Ectodermal cell (in vitro differentiated cells): ENCODE measurements at regions not wholly inside any gene's neighbourhood (a gene's known extent, or its start where the extent isn't known, plus 50 kb on each side); places are given as distances from the start of the nearest gene placed in this dataset.

ENCODE experiments used
- H3K27ac ChIP-seq: 2 replicates; pipeline ENCODE4 v1.7.0; 2013; ENCODE audit warnings: mild to moderate bottlenecking, low read depth, low read length; ENCODE audit not compliant: insufficient read depth, poor library complexity, severe bottlenecking
- H3K27me3 ChIP-seq: 2 replicates; pipeline ENCODE4 v1.7.0; 2013; ENCODE audit warnings: mild to moderate bottlenecking, low read length; ENCODE audit not compliant: insufficient read depth, control insufficient read depth, poor library complexity, severe bottlenecking
- H3K36me3 ChIP-seq: one replicate; pipeline ENCODE4 v1.7.0; 2013; ENCODE audit warnings: low read length; ENCODE audit not compliant: control insufficient read depth, insufficient read depth
- H3K4me1 ChIP-seq: one replicate; pipeline ENCODE4 v1.7.0; 2013; ENCODE audit warnings: low read length; ENCODE audit not compliant: control insufficient read depth, insufficient read depth
- H3K4me3 ChIP-seq: 2 replicates; pipeline ENCODE4 v1.7.0; 2013; ENCODE audit warnings: low read depth, low read length, control low read depth; ENCODE audit not compliant: insufficient read depth
- H3K9me3 ChIP-seq: 2 replicates; pipeline ENCODE4 v1.7.0; 2013; ENCODE audit warnings: mild to moderate bottlenecking, low read length, moderate library complexity; ENCODE audit not compliant: control insufficient read depth
- WGBS, 2 experiments: methylation state at CpG; one replicate each; pipeline ENCODE4 v1.1.7; 2013; ENCODE audit warnings: missing lambda C conversion rate in 2 of 2; 5-methylcytosine and 5-hydroxymethylcytosine counted together

GRCh38 chr9:129312251-129313122, 134.4 kb upstream of the IER5L start:
- Histone ChIP-seq H3K4me1 (no peaks in the 10 kb centered on the region), H3K27me3 (no peaks in the 10 kb centered on the region), H3K9me3 (no peaks in the 10 kb centered on the region), H3K36me3 (no peaks in the 10 kb centered on the region), H3K27ac (no peak overlapping the region), H3K4me3 (no peak overlapping the region)
- WGBS, 2 experiments = 79 to 85% methylated on average over 16 of the region's 16 CpGs

DNA sequence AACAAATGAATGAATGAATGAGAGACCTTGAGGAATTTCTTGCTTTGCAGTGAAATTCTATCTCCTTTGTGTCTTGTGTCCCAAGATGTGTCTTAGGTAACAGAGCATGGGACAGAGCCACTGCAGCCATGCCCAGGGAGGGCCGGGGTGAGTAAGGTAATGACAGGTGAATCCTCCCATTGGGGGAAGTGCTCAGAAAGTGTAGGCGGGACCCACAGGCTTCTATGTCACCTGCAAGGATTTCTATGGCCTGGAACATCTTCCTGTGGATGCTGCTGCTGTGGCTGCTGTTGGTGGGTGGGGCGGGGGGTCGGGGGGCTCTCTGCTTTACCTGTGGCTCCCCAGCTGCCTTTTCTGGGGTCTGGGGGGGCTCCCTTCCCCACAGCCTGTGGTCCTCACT, 133.6 kb upstream of the IER5L start:
- H3K27ac ChIP-seq = no peak overlapping the region
- WGBS, 2 experiments = 91 to 93% methylated on average over 4 of the region's 4 CpGs
- H3K36me3 ChIP-seq = no peaks in the 10 kb centered on the region
- no peak overlapping the region for H3K4me3 ChIP-seq
- no peaks in the 10 kb centered on the region for H3K9me3 ChIP-seq
- no peaks in the 10 kb centered on the region for H3K27me3 ChIP-seq
- no peaks in the 10 kb centered on the region for H3K4me1 ChIP-seq

DNA sequence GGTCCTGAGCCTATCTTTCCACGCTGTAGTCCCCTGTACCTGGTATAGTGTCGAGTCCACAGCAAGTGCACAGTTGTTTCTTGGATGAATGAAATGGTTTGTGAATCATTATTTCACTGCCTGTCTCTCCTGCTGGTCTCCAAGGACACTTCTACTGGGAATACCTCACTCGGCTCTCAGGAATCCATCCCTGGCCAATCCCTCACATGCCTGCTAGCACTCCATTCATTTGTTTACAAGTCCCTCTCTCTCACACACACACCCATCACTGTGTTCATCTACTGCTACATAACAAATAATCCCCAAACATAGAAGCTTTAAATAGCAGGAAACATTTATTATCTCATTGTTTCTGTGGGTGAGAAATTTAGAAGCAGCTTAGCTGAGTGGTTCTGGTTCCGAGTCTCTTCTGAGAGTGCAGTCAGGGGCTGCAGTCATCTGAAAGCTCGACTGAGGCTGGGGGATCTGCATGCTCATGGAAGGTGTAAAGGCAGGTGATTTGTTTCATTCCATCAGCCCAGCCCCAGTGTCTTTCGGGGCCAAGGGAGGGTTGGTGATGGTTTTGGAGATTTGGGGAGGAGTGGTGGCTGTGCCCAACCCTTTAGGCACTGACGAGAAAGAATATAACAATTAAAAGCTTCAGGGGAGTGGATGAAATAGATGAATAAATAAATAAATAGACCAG, 132.7 kb upstream of the IER5L start:
- 84 to 86% methylated on average over 7 of the region's 7 CpGs for WGBS, 2 experiments
- no peaks in the 10 kb centered on the region for H3K9me3 ChIP-seq
- H3K4me3 ChIP-seq = no peak overlapping the region

GRCh38 chr9:129309906-129310305, 131.8 kb upstream of the IER5L start:
- WGBS, 2 experiments = 95% methylated on average over 5 of the region's 5 CpGs
- H3K9me3 ChIP-seq = no peaks in the 10 kb centered on the region

More for the DNA sequence above, 132.7 kb upstream of the IER5L start:
- Histone ChIP-seq H3K4me1 (no peaks in the 10 kb centered on the region), H3K36me3 (no peaks in the 10 kb centered on the region), H3K27me3 (no peaks in the 10 kb centered on the region), H3K27ac (no peak overlapping the region)

GRCh38 chr9:129309041-129309430, 131.0 kb upstream of the IER5L start:
- H3K27me3 ChIP-seq = no peaks in the 10 kb centered on the region
- no peak overlapping the region for H3K27ac ChIP-seq
- WGBS, 2 experiments = 92 to 97% methylated on average over 8 of the region's 8 CpGs
- no peaks in the 10 kb centered on the region for H3K36me3 ChIP-seq
- H3K9me3 ChIP-seq = no peaks in the 10 kb centered on the region
- no peak overlapping the region for H3K4me3 ChIP-seq
- H3K4me1 ChIP-seq = no peaks in the 10 kb centered on the region

More at GRCh38 chr9:129309906-129310305, 131.8 kb upstream of the IER5L start:
- Histone ChIP-seq H3K4me1 (no peaks in the 10 kb centered on the region), H3K4me3 (no peak overlapping the region), H3K36me3 (no peaks in the 10 kb centered on the region), H3K27me3 (no peaks in the 10 kb centered on the region), H3K27ac (no peak overlapping the region)

DNA sequence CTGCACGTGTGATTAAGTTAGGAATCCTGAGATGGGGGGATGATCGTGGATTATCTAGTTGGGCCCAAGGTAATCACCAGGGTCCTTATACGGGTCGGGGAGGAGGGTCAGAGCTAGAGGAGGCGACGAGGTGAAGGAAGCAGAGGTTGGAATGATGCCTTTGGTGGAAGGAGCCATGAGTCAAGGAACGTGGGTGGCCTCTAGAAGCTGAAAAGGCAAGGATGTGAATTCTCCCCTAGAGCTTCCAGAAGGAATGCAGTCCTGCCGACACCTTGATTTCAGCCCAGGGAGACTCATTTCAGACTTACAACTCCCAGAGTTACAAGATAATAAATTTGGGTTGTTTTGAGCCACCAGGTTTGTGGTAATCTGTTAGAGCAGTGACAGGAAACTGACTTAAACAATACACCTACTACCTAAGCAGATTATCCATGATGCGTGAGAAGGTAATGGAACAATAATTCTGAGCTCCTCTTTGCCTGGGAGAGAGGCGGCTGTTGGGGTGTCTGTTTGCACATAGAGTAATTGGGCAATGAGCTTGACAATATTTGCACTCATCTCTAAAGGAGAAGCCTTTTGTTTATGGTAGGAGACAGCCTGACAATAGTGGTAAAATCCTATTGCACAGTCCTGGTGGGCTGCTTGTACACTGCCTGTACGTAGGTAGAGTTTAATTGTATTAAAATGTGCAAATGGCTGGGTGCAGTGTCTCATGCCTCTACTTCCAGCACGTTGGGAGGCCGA, 129.3 kb upstream of the IER5L start:
- Histone ChIP-seq H3K4me3 (no peak overlapping the region), H3K4me1 (no peaks in the 10 kb centered on the region), H3K27me3 (no peaks in the 10 kb centered on the region), H3K36me3 (no peaks in the 10 kb centered on the region), H3K27ac (no peak overlapping the region), H3K9me3 (peaks cover 2% of the 10 kb centered on the region)
- 86 to 90% methylated on average over 13 of the region's 13 CpGs for WGBS, 2 experiments

GRCh38 chr9:129306318-129306973, 128.4 kb upstream of the IER5L start:
- Histone ChIP-seq H3K36me3 (no peaks in the 10 kb centered on the region), H3K27me3 (no peaks in the 10 kb centered on the region), H3K9me3 (peaks cover 2% of the 10 kb centered on the region), H3K4me3 (no peak overlapping the region), H3K27ac (no peak overlapping the region), H3K4me1 (no peaks in the 10 kb centered on the region)
- WGBS, 2 experiments = 90 to 91% methylated on average over 13 of the region's 13 CpGs

DNA sequence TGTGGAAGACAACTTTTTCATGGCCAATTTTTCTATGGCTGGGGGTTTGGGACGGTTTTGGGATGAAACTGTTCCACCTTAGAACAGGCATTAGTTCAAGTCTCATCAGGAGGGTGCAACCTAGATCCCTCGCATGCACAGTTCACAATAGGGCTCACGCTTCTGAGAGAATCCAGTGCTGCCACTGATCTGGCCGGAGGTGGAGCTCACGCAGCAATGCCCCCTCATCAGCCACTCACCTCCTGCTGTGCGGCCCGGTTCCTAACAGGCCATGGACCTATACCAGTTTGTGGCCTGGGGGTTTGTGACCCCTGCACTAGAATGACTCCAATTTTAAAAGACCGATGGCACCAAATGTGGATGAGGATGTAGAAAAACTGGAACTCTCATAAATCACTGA, 127.2 kb upstream of the IER5L start:
- Histone ChIP-seq H3K4me1 (no peaks in the 10 kb centered on the region), H3K36me3 (no peaks in the 10 kb centered on the region), H3K27me3 (no peaks in the 10 kb centered on the region), H3K4me3 (no peak overlapping the region), H3K9me3 (peaks cover 2% of the 10 kb centered on the region), H3K27ac (no peak overlapping the region)
- 73 to 75% methylated on average over 8 of the region's 8 CpGs for WGBS, 2 experiments

DNA sequence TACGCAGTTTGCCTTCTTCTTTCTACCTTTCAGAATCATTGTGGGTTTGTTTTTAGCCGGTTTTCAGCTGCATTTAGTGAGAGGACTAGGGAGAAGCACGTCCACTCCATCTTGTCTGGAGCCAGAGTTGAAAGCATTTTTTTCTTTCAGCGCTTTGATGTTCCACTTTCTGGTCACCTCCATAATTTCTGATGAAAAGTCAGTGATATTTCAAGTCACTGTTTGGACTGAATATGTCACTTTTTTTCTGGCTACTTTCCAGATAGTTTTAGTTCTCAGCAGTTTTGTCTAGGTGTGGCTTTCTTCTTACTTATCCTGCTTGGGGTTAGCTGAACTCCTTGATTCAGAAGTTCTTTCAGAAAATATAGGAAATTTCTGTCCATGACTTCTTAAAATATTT, 123.9 kb upstream of the IER5L start:
- Histone ChIP-seq H3K4me3 (no peak overlapping the region), H3K36me3 (no peaks in the 10 kb centered on the region), H3K27me3 (no peaks in the 10 kb centered on the region), H3K4me1 (no peaks in the 10 kb centered on the region), H3K9me3 (peaks cover 2% of the 10 kb centered on the region), H3K27ac (no peak overlapping the region)
- 89 to 90% methylated on average over 4 of the region's 4 CpGs for WGBS, 2 experiments
